HL-60 (cell line): ENCODE measurements at regions not wholly inside any gene's neighbourhood (a gene's known extent, or its start where the extent isn't known, plus 50 kb on each side); places are given as distances from the start of the nearest gene placed in this dataset.

Source experiments
- DNase-seq, 2 experiments: peaks; one replicate each; pipeline ENCODE4 v3.0.0-alpha.2; 2010 to 2020; ENCODE audit warnings: low read depth in 1 of 2, low spot score in 1 of 2
- H3K27ac ChIP-seq: fragments of 250-450 bp; sonication (Bioruptor Pico); replicated peaks from 2 replicates; pipeline ENCODE4 v1.5.1; 2020; ENCODE audit warnings: mild to moderate bottlenecking, moderate library complexity
- H3K27me3 ChIP-seq: fragments of 250-450 bp; sonication (Bioruptor Pico); 2 replicates; pipeline ENCODE4 v1.5.1; 2021; ENCODE audit warnings: mild to moderate bottlenecking, moderate library complexity; ENCODE audit not compliant: insufficient read depth, poor library complexity, severe bottlenecking
- H3K4me3 ChIP-seq: replicated peaks from 2 replicates; pipeline ENCODE4 v1.5.1; 2011; ENCODE audit warnings: mild to moderate bottlenecking, control low read depth, low read length; ENCODE audit not compliant: insufficient read depth
- GABPA ChIP-seq: IDR thresholded peaks from 2 replicates; pipeline ENCODE4 v1.6.1; 2012; ENCODE audit warnings: low read depth
- POLR2AphosphoS5 ChIP-seq: IDR thresholded peaks from 2 replicates; pipeline ENCODE4 v1.6.1; 2012; ENCODE audit warnings: low read depth
- SPI1 ChIP-seq: IDR thresholded peaks from 2 replicates; pipeline ENCODE4 v1.6.1; 2012; ENCODE audit warnings: low read depth, mild to moderate bottlenecking, borderline replicate concordance
- TF ChIP-seq, protein P1 (sequence below): IDR thresholded peaks from one replicate; pipeline ENCODE4 v1.5.1; 2011; ENCODE audit warnings: low read length, control low read depth, inconsistent platforms; ENCODE audit not compliant: insufficient read depth
- TF ChIP-seq, protein P2 (sequence below): IDR thresholded peaks from 2 replicates; pipeline ENCODE4 v1.6.1; 2012; ENCODE audit warnings: low read depth; ENCODE audit not compliant: insufficient replicate concordance

DNA sequence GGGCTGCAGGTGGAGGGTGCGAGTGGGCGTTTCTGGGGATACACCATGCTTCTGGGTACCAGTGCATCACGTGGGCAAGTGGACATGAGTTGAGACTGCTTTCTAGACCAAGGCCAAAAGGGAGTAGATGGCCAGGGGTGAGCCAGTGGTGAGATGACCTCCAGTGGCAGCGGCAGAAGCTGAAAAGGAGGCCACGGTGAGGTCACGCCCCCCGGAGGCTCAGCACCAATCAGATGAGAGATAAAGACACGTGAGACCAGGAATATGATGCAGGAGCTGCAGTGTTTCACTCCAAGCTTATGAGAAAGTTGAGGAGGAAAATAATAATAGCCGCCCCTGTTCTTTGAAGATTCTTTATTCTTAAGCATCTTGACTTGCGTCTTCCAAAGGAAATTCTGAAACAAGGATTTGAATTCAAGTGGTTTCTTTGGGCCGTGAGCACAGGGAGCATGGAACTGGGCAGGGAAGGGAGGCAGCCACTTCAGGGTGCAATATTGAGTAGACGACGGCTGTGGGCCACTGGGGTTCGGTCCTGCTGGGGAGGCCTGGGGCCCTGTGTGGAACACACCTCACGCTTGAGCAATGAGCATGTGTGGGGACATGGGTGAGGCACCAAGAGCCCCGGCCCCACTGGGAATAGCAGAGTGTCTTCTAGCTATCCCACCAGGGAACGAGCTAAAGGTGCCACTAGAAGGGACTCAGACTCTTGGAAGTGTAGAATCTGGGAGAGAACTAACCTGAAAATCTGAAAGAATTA is 156.7 kb upstream of the LRFN2 start:
- no peaks in the 10 kb centered on the region for H3K27me3 ChIP-seq
- TF ChIP-seq, protein P1, sequence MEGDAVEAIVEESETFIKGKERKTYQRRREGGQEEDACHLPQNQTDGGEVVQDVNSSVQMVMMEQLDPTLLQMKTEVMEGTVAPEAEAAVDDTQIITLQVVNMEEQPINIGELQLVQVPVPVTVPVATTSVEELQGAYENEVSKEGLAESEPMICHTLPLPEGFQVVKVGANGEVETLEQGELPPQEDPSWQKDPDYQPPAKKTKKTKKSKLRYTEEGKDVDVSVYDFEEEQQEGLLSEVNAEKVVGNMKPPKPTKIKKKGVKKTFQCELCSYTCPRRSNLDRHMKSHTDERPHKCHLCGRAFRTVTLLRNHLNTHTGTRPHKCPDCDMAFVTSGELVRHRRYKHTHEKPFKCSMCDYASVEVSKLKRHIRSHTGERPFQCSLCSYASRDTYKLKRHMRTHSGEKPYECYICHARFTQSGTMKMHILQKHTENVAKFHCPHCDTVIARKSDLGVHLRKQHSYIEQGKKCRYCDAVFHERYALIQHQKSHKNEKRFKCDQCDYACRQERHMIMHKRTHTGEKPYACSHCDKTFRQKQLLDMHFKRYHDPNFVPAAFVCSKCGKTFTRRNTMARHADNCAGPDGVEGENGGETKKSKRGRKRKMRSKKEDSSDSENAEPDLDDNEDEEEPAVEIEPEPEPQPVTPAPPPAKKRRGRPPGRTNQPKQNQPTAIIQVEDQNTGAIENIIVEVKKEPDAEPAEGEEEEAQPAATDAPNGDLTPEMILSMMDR, result no peak
- no peak for TF ChIP-seq SPI1
- no peak for DNase-seq
- no peak overlapping the region for H3K4me3 ChIP-seq
- H3K27ac ChIP-seq, result no peak overlapping the region

DNA sequence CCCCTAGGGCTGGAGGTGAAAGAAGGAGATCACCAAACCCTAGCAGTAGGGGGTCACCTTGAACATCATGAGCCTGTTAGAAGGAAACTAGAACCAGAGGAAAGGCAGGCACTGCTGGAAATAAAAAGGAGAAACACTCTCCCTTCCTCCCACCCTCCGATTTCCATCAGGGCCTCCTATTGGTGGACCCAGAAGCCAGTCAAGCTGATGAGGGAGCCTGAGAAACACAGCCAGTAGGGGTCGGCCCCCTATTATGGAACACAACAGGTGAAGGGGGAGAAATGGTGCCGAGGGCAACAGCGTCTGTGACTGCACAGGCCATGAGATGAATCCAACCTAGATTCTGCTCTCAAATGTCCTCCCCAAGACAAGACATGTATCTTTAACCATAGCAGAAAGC is 156.1 kb upstream of the LRFN2 start:
- no peak overlapping the region for H3K4me3 ChIP-seq
- H3K27ac ChIP-seq, result no peak overlapping the region
- no peaks in the 10 kb centered on the region for H3K27me3 ChIP-seq
- TF ChIP-seq, protein P2, sequence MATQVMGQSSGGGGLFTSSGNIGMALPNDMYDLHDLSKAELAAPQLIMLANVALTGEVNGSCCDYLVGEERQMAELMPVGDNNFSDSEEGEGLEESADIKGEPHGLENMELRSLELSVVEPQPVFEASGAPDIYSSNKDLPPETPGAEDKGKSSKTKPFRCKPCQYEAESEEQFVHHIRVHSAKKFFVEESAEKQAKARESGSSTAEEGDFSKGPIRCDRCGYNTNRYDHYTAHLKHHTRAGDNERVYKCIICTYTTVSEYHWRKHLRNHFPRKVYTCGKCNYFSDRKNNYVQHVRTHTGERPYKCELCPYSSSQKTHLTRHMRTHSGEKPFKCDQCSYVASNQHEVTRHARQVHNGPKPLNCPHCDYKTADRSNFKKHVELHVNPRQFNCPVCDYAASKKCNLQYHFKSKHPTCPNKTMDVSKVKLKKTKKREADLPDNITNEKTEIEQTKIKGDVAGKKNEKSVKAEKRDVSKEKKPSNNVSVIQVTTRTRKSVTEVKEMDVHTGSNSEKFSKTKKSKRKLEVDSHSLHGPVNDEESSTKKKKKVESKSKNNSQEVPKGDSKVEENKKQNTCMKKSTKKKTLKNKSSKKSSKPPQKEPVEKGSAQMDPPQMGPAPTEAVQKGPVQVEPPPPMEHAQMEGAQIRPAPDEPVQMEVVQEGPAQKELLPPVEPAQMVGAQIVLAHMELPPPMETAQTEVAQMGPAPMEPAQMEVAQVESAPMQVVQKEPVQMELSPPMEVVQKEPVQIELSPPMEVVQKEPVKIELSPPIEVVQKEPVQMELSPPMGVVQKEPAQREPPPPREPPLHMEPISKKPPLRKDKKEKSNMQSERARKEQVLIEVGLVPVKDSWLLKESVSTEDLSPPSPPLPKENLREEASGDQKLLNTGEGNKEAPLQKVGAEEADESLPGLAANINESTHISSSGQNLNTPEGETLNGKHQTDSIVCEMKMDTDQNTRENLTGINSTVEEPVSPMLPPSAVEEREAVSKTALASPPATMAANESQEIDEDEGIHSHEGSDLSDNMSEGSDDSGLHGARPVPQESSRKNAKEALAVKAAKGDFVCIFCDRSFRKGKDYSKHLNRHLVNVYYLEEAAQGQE, result no peak
- TF ChIP-seq, protein P1, result no peak
- TF ChIP-seq SPI1 (no peak), GABPA (no peak), POLR2AphosphoS5 (no peak)
- no peak for DNase-seq

DNA sequence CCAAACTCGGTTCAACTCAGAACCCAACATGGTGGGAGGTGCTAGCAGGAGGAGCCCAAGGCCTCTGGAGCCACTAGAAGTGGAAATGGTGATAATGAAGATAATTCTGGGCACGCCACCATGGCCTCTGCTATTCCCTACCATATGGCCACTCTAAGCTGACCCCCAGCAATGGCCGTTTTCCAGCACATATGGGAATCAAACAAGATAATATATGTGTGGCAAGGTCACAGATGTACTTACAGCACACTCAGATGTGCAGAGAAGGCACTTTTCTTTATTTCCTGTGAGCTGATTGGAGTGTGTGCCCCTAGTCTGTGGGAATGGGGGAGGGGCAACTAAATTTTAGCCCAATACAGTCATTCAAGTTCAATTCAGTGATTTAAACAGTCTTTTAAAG is 153.4 kb upstream of the LRFN2 start:
- no peak for DNase-seq
- Histone ChIP-seq H3K27me3 (no peaks in the 10 kb centered on the region), H3K4me3 (no peak overlapping the region), H3K27ac (no peak overlapping the region)
- TF ChIP-seq, protein P2, result no peak
- TF ChIP-seq, protein P1, result no peak
- TF ChIP-seq POLR2AphosphoS5, result no peak
- no peak for TF ChIP-seq GABPA
- no peak for TF ChIP-seq SPI1
